ENCODE measurements at regions not wholly inside any gene's neighbourhood (a gene's known extent, or its start where the extent isn't known, plus 50 kb on each side); places are given as distances from the start of the nearest gene placed in this dataset.
"Not testable (repeated sequence)": the region's sequence is repeated elsewhere in the genome, so short reads cannot be mapped to it uniquely, and the experiment has no call there.

- DNase-seq: no peak
Measured at GRCh38 chr4:175033162-175033561, 115.0 kb downstream of the ADAM29 start.

DNA sequence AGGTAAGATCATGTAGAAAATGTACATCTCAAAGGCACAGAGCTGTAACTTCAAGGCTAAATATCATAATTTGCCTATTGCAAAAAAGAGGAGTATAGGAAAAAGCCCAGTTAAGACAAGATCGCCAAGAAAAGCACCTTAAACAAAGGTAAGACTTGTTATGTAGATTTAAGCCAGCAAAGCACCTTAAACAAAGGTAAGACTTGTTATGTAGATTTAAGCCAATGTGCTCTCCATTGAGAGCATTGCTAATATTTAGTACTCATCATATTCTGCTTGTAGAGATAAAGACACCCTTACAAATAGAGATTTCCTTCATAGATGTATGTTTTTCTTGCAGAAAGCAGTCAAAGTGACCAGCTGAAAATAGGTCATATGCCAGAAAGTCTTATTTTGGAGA lies 115.8 kb downstream of the ADAM29 start:
- no peak for DNase-seq

DNA sequence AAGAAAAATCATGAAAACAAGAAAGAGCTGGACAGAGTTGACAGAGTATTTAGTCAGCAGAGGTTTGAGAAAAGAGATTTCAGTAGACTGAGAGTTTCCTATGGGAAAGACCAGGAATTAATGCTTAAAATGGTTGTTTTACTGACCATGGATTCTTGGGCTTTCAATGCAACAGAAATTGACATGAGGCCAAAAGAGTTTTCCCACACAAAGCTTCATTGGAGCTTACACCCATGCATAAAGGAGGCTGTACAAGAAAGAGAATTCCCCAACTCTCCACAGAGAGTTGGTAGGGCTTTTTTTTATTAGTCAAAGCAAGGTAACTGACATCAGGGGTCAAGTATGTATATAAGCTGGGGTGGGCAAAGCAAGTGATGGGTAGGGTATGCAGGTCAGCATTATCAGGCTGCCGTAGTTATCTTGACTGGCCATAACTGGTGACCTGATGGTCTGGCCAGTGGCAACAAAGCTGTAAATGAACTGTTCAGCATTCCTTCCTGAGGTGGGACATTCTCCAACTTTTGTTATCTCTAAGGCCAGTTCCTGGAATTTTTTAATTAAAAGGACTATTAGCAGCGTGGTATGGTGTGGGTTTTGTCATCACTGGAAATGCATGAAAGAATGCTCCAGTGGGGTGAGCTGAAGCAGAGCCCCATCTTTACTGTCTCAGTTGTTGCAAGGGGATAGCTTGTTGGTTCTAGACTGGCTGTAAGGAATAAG lies 117.0 kb downstream of the ADAM29 start:
- DNase-seq: no peak

GRCh38 chr4:175035905-175036304 lies 117.7 kb downstream of the ADAM29 start:
- no peak for DNase-seq

- no peak for DNase-seq
Measured at GRCh38 chr4:175048111-175048784, 130.1 kb downstream of the ADAM29 start.

DNA sequence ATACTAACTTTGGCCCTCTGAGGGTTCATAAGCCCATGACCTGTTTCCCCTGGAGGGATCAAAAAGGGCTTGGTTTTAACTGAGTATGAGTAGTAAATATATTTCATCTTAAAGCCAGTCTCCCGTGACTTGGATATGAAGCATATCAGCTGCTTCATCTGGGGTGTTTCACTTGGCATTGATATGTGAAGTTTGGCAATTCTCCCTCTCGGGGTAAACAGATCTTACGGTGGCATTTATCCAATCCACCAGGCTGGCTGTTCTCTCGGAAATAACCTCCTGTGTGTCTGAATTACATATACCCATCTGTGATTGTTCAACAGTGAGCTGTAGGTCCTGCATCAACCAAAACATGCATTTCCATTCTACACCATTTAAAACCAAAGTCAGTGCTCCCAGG lies 130.7 kb downstream of the ADAM29 start:
- DNase-seq: no peak

- no peak for DNase-seq
Measured at GRCh38 chr4:175051974-175052373, 133.8 kb downstream of the ADAM29 start.

DNA sequence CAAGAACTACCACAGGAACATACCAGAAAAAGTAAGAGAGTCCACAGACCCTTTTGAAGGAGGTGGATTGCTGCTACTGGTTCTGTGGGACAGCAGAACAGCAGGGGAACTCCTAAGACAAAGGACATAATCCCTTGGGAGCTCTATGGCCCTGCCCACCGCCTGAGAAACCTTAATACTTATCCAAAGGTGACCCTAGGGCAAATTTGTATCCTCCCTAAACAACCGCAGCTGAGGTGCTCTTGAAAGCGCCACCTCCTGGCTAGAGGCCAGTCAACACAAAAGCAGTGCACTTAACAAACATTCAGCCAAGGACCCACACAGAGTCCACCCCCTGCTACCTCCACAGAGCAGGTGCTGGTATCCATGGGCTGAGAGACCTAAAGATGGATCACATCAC lies 136.8 kb downstream of the ADAM29 start:
- DNase-seq: no peak

DNA sequence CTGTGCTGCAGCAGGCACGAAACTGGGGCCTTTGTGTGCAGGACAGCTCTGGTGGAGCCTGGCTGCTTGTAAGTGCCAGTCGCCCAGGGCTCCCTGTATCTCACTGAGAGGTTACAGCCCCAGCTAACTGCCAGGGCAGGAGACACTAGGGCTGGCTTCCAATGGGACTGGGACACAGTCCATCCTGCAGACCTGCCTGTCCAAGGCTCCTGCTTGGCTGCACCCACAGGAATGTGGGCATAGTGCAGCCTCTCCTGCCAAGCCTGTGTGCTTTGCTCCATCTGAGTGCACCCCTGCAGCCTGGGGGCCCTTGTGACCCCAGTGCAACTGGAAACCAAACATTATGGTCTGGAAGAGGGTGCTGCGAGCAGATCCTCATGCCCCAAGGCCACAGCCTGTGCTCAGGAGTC lies 144.0 kb downstream of the ADAM29 start:
- DNase-seq: no peak

DNA sequence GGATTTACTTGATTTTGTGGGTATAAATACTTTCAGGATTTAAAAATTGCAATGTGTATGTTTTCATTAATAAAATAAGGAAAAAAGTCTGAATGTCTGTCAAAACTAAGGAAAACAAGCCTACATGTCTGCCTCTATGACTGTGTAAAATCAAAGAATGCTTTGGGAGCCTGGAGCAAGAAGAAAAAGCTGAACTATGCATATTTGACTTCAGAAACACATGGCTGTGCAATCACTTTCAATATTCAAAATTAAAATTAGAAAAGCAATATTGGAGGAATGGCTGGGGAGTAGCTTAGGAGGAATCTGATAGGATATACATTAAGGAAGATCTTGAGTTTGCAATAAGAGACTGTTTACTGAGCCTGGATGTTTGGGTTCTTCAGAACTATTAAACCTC lies 147.1 kb downstream of the ADAM29 start:
- DNase-seq: no peak

- no peak for DNase-seq
Measured at GRCh38 chr4:175066923-175067627, 148.9 kb downstream of the ADAM29 start.

GRCh38 chr4:175068266-175068665 lies 150.1 kb downstream of the ADAM29 start:
- DNase-seq: no peak

GRCh38 chr4:175070444-175070843 lies 152.3 kb downstream of the ADAM29 start:
- no peak for DNase-seq

GRCh38 chr4:175071123-175071522 lies 153.0 kb downstream of the ADAM29 start:
- DNase-seq: no peak

- no peak for DNase-seq
Measured at GRCh38 chr4:175087145-175087544, 169.0 kb downstream of the ADAM29 start.

DNA sequence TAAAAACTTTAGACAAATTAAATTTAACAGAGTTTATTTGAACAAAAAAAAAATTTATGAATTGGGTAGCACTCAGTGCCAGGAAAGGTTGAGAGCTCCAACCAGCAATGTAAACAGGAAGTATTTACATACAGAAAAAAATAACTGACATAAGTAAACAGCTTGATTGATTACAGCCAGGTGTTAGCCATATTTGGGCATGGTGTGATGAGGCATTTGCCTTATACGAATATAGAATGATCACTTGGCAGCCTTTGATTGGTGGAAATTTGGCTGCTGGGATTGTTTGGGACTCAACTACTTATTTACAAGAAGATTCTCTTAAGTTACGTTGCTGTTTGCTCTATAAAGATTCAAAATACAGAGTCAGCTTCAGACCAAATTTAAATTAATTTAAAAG lies 172.0 kb downstream of the ADAM29 start:
- DNase-seq: no peak

DNA sequence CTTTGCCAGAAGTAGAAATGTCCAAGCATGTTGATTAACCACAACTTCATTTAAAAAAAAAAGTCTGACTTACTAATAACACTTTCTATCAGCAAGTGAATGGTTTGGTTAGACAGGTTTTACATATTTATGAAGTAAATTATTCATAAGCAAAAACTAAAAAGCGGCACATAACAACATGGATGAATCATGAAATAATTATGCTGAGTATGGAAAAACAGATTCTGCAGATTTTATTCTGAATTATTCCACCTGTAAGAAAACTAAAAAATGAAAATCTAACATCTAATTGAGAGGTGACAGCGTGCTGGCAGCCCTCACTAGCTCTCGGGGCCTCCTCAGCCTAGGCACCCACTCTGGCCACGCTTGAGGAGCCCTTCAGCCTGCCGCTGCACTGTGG lies 173.5 kb downstream of the ADAM29 start:
- no peak for DNase-seq

DNA sequence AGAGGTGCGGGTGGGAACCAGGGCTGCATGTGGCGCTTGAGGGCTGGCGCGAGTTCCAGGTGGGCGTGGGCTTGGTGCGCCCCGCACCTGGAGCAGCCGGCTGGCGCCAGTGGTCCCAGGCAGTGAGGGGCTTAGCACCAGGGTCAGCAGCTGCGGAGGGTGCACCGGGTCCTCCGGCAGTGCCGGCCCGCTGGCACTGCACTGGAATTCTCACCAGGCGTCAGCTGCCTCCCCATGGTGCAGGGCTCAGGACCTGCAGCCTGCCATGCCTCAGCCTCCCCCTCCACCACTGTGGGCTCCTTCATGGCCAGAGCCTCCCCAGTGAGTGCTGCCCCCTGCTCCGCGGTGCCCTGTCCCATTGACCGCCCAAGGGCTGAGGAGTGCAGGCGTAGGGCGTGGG lies 174.0 kb downstream of the ADAM29 start:
- DNase-seq: no peak

DNA sequence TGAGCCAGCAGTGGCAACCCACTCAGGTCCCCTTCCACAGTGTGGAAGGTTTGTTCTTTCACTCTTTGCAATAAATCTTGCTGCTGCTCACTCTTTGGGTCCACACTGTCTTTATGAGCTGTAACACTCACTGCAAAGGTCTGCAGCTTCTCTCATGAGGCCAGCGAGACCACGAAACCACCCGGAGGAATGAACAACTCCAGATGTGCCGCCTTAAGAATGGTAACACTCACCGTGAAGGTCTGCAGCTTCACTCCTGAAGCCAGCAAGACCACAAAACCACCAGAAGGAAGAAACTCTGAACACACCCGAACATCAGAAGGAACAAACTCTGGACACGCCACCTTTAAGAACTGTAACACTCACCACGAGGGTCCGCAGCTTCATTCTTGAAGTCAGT lies 174.9 kb downstream of the ADAM29 start:
- not testable (repeated sequence) for DNase-seq

GRCh38 chr4:175103403-175103802 lies 185.2 kb downstream of the ADAM29 start:
- DNase-seq: no peak

DNA sequence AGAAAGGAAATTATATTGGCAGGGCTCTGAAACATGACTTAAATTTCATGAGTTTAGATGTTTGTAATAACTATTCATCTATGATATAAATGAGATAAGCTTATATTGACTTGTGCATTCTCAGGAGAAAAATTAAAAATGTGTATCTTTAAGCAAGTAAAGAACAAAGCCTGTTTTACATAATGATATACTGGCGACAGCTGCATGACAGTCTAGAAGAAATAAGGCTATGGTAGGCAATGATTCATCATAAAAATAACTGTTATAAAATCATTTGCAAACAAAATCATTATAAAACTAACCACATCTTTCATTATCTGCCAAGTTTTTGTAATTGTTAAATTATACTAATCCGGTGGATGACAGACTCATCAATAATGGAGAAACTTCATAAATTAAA lies 188.1 kb downstream of the ADAM29 start:
- DNase-seq: no peak

- no peak for DNase-seq
Measured at GRCh38 chr4:175109933-175110332, 191.8 kb downstream of the ADAM29 start.

DNA sequence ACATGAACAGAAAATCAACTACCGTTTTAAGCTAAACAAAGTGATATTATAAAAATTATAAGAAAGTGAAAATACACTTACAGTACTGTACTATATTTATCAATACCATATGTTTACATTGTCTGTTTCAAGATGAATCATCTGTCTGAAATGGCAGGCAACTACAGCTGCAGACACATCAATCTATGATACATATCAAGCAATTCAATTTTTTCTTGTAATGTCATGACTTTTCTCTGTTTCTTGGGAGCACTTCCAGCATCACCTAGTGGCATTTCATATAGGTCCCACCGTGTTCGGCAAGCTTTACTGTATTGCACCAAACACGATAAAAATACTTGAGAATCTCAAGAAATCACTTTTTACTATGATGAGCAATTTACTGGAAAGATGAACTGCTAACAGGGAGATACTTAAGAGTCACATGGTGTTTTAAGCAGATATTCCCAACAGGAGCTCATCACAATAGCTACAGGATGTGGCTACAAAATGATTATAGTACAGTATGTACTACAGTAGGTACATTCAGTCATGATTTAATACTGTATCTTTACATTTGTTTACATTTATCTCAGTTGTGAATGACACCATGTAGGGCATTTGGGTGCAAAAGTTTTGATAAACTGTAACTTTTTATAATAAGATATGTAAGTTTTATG lies 207.4 kb downstream of the ADAM29 start:
- DNase-seq: no peak

GRCh38 chr4:175127314-175127713 lies 209.2 kb downstream of the ADAM29 start:
- no peak for DNase-seq

All from right forelimb (tissue), 1 donor.